Coronary artery (tissue), 2 donors: ENCODE measurements at regions not wholly inside any gene's neighbourhood (a gene's known extent, or its start where the extent isn't known, plus 50 kb on each side); places are given as distances from the start of the nearest gene placed in this dataset.
"Not testable (repeated sequence)": the region's sequence is repeated elsewhere in the genome, so short reads cannot be mapped to it uniquely, and the experiment has no call there.

ENCODE experiments used
- DNase-seq: peaks from one replicate; pipeline ENCODE4 v3.0.0-alpha.2; 2017; ENCODE audit warnings: low spot score
- H3K27ac ChIP-seq, 2 donors: fragments of 200-600 bp; sonication (generic); one replicate each; pipeline ENCODE4 v1.5.1; 2016 to 2019
- H3K4me3 ChIP-seq: fragments of 200-600 bp; sonication (generic); 2 replicates; pipeline ENCODE4 v1.5.1; 2016; ENCODE audit warnings: mild to moderate bottlenecking, moderate library complexity
- TF ChIP-seq, protein P1 (sequence below): fragments of 200-600 bp; sonication (generic); IDR thresholded peaks from one replicate; pipeline ENCODE4 v1.5.1; 2019; ENCODE audit warnings: antibody characterized with exemption

DNA sequence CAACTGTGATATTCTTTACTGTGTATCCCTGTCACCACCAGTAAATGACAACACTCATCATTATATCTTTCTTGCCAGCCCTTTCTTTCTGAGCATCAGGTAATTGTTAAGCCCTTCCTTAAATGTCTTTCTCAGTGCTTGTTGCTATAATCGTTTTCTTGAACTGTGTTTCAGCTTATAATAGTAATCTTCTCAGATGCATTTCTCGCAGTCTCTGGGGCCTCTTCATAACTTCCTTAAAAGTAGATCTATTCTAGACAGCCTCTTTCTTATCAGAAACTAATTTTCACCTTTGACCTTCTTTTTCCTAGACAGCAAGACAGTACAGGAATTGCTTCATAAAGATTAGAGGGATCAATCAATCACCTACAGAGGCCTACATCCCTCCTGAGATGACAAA is 648.1 kb downstream of the CPS1 start:
- no peak for DNase-seq
- H3K27ac ChIP-seq, result no peak overlapping the region
- no peak overlapping the region for H3K4me3 ChIP-seq
- TF ChIP-seq, protein P1, sequence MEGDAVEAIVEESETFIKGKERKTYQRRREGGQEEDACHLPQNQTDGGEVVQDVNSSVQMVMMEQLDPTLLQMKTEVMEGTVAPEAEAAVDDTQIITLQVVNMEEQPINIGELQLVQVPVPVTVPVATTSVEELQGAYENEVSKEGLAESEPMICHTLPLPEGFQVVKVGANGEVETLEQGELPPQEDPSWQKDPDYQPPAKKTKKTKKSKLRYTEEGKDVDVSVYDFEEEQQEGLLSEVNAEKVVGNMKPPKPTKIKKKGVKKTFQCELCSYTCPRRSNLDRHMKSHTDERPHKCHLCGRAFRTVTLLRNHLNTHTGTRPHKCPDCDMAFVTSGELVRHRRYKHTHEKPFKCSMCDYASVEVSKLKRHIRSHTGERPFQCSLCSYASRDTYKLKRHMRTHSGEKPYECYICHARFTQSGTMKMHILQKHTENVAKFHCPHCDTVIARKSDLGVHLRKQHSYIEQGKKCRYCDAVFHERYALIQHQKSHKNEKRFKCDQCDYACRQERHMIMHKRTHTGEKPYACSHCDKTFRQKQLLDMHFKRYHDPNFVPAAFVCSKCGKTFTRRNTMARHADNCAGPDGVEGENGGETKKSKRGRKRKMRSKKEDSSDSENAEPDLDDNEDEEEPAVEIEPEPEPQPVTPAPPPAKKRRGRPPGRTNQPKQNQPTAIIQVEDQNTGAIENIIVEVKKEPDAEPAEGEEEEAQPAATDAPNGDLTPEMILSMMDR, result no peak

DNA sequence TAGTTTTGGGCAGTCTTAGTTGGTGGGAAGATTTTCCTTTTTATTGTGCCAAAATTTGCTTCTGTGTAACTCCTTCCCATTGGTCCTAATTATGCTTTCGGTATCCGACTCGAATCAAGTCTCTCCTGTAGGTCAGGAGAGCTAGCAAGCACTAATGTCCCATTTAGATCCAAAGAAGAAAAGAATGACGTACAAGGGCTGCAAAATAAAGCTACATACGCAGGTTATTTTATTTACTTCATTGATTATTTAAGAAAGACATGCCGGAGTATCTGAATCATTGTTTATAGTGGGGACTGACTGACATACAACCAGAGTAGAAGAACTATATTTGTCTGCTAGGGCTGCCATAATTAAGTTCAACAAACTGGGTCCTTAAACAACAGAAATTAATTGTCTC is 648.5 kb downstream of the CPS1 start:
- Histone ChIP-seq H3K4me3 (no peak overlapping the region), H3K27ac (no peak overlapping the region)
- TF ChIP-seq, protein P1, result no peak
- no peak for DNase-seq

DNA sequence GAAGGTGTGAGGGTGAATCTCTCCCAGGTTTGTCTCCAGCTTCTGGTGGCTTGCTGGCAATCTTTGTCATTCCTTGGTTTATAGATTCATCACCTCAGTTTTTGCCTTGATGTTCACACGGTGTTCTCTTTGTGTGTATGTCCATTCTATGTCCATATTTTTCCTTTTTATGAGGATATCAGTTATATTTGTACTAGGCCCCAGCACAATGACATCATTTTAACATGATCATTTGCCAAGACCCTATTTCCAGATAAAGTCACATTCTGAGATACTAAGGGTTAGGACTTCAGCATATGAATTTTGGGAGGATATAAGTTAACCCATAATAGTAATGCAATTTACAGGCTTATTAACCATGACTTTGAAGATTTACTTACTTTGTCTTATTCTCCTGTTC is 649.0 kb downstream of the CPS1 start:
- no peak for DNase-seq
- H3K27ac ChIP-seq, result no peak overlapping the region
- TF ChIP-seq, protein P1, result no peak
- no peak overlapping the region for H3K4me3 ChIP-seq

DNA sequence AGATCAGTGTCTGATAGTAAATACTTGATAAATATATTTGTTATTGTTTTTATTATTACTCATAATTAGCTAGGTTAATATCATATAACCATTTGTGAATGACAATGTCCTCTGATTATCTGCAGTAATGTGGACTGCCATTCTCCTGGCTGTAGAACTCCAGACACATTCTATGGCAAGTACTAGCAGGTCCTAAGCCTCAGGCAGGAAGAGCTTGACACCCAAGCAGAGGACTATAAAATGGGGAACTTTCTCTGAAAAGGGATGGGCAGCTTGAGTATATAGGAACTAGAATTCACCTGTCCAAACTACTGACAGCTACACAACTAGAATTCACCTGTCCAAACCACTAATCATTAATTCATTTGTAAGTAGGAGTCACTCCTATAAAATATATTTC is 649.4 kb downstream of the CPS1 start:
- TF ChIP-seq, protein P1, result no peak
- no peak overlapping the region for H3K27ac ChIP-seq
- DNase-seq, result no peak
- no peak overlapping the region for H3K4me3 ChIP-seq

DNA sequence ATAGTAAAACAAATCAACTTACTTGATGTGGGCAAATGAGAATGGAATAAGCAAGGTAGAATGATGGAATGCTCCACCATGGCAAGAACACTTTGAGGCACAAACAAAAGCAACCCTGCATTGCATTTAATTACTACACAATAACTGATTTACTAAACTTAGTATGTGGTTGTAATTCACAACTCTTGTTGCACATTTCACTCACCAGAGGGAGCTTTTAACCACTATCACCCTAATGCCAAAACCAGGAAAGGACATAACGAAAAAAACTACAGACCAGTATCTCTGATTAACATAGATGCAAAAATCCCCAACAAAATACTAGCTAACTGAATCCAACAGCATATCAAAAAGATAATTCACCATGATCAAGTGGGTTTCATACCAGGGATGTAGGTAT is 659.8 kb downstream of the CPS1 start:
- TF ChIP-seq, protein P1, result no peak
- no peak for DNase-seq
- Histone ChIP-seq H3K4me3 (no peak overlapping the region), H3K27ac (no peak overlapping the region)

DNA sequence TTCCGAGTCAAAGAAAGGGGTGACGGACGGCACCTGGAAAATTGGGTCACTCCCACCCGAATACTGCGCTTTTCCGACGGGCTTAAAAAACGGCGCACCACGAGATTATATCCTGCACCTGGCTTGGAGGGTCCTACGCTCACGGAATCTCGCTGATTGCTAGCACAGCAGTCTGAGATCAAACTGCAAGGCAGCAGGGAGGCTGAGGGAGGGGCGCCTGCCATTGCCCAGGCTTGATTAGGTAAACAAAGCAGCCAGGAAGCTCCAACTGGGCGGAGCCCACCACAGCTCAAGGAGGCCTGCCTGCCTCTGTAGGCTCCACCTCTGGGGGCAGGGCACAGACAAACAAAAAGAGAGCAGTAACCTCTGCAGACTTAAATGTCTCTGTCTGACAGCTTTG is 663.1 kb downstream of the CPS1 start:
- not testable (repeated sequence) for H3K27ac ChIP-seq, H3K4me3 ChIP-seq, DNase-seq

DNA sequence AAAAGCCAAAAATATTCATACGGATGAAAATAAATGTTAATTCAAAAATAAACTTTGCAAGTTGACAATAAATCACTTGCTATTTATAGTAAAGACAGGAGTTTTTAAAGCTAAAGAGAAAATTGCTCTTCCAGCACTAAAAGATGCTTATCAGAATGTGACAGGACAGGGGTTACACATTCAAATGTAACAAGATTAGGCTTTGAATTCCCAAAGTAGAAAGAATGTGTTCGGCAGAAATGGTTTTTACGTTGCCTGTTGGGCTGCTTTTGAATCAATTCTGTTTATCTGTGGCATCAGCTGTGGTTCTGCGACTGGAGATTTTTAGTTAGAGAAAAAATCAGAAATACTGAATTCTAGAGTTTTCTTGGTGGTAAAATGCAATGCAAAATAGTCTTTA is 669.4 kb downstream of the CPS1 start:
- TF ChIP-seq, protein P1, result no peak
- no peak for DNase-seq
- no peak overlapping the region for H3K27ac ChIP-seq

DNA sequence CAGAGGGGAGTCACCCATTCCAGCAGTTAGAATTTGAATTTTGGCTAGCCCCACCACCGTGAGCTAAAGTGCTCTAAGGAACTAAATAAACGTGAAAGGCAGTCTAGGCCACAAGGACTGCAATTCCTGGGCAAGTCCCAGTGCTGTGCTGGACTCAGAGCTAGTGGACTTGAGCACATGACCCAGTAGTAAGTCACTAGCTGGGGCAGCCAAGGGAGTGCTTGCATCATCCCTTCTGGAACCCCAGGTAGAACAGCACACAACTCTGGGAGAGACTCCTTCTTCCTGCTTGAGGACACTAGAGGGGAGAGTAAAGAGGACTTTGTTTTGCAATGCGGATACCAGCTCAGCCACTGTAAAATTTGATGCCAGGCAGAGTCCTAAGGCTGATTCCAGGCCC is 672.2 kb downstream of the CPS1 start:
- H3K4me3 ChIP-seq, result no peak overlapping the region
- DNase-seq, result no peak
- TF ChIP-seq, protein P1, result no peak
- H3K27ac ChIP-seq, result no peak overlapping the region

More for the DNA sequence above, 669.4 kb downstream of the CPS1 start:
- H3K4me3 ChIP-seq, result no peak overlapping the region
